EL (cell line): ENCODE measurements at regions not wholly inside any gene's neighbourhood (a gene's known extent, or its start where the extent isn't known, plus 50 kb on each side); places are given as distances from the start of the nearest gene placed in this dataset.

Source experiments
- DNase-seq: peaks from one replicate; pipeline ENCODE4 v3.0.0-alpha.2; 2016

DNA sequence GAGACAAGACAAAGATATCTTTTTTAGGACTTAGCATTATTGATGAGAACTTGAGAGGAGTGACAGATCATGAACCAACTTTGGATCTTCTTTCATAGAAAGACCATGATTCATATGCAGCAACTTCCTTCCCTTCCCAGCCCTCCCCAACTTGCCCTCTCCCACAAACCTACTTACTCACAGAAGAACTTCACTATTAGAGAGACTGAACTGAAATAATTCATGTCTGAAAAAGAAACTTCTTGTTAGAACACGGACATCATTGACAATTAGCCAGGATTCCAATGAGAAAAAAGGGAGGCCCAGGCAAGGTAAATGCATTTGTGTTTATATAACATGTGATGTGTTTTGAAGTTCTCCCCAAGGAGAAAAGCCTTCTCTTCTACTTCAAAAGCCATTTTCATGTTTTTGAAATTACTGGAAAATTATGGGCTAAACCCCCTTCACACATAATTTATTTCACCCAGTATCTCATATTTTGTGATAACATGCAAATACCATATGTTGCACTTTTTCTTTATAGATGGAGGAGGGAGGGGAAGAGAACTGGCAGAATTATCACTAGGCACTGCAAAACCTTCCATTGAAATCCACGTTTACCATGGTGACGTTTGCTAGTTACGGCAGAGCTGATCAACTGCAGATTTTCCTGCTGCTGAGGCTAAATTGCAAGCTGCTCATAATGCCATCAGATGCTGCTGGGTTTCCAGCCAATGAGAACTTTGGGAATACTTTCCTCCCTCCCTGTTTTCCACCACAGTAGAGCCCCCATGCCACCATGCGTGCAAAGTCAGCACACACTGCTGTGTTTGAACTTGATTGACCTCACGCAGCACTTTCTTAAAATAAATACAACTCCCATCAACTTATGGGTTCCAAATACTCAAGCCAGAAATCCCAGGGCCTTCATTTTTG lies 294.7 kb downstream of the MEIS1 start:
- peak; percentile 12 for DNase-seq

DNA sequence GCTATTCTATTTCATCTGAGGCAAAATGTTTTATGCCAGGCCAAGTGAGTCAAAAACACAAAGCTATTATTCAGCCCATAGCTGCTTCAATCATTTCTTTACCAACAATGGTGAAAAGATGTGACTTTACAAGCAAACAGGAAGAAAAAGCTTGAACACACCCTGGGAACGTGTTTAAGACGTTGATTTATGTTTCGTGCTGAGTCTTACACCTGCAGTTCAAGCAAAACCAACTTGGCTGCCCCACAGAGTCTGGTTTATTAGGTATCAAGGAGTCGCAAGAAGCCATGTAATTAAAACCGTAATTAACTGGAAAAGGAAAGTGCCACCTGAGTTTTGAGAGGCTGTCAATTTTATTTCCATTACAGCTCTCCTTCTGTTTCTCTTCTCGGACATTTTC lies 295.5 kb downstream of the MEIS1 start:
- no peak for DNase-seq

DNA sequence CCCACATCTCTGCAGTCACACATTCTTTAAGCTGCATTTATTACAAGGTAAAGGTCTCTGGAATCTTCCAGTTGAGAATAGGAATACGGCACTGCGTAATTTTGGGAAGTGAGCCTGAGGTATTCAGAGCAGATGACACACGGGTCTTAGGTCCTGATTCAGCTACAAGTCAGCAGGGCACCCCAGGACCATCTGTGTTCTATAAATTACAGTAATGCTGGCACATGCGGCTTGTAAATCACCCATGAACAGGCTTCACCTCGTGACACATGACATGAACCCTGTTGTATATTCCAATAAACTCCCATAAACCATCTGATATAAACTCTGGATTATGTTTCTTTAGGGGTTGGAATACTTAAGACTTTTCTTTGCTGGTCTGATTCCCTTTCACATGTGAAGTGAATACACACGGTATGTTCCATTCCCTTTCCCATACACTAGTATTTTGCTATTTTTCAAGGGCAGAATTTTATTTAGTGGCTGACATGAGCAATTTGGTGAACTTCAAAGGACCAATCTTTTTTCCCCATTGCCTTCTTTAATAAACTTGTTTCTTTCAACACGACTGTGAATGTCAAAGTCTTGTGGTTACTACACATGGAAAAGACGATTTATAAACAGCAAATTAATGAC lies 298.6 kb downstream of the MEIS1 start:
- DNase-seq: no peak

DNA sequence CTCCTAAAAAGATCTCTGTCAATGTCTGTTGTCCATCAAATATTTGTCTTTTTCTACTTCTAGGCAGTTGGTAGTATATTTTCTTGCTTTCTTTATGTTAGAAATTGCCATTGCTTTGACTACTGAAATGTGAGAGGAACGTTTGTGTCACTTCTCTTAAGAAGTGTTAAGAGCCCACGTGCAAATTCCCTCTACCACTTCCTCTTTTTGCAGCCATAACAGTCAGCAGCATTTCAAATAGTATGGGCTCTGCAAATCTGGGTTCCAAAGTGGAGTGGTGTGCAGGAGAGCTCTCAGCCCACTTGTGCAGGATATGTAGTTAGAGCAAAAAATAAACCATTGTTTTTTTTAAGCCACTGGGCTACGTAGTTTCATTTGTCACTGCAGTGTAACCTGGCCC lies 314.0 kb downstream of the MEIS1 start:
- no peak for DNase-seq

DNA sequence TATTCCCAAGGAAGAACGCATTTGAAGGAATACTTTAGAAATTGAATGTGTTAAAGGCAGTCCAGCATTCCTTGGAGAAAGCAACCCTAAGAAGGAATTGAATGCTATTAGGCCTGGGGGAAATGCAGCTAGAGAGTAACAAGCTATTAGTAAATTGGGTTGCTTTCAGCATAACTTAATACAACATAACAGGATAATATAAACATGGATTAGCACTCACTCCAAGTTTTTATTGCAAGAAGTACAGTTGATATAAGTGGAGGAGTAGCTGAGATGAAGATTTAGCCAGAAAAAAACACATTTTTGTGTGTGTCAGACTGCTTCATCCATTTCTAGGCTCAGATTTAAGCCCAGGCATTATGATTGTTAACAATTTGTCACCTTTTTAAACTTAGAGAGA lies 314.6 kb downstream of the MEIS1 start:
- no peak for DNase-seq

DNA sequence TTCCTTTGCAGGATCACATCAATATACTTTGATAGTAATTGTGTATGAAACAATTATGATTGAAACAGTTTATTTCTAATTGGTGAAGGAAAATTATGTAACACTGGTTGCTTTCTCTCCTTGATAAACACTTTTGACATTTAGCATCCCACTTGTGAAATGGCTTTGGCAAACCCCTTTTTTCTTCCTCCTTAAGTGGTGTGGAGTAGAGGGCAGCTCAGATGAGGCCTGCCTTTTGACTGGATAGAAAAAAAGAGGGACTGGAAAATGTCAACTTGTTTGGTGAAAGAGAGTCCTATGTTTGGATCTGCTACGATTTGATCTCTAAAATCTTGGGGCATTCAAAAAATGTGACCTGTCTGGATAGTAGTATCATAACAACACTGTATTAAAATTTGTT lies 318.3 kb downstream of the MEIS1 start:
- DNase-seq: no peak

DNA sequence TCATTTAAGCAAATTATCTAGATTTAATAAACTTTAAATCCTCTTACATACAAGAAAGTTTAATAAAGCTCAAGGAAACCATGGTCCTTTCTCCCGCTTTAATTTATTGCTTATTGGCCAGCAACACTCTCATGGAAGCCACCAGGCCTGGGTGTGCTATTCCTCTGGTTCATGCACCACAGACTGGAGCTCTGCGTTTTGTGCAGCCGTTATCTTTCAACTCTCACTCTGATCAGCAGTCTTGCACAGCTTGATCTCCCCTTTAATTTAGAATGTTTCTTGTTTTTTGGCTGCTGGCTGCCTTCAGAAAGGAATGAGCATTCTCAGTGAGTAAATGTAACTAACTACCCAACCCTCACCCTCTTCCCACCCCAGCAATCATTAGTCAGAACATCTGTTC lies 318.7 kb downstream of the MEIS1 start:
- no peak for DNase-seq

DNA sequence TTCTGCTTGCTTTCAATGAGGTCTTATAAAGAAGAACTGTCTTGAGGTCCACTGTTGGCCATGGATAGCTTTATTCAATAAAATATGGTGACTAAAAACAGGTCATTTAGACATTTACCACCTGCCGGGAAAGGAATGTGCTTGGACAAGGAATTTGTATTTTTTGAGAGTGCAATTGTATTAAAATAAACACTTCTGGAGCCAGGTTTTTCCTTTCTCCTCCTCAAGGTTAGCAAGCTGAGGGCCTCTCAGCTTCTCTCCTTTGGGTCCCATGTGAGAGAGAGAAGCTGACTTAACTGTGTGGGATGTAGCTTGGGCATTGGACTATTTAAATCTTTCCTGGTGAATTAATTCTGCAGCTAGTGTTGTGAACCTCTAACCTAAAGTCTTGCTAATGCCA lies 321.0 kb downstream of the MEIS1 start:
- DNase-seq: no peak

DNA sequence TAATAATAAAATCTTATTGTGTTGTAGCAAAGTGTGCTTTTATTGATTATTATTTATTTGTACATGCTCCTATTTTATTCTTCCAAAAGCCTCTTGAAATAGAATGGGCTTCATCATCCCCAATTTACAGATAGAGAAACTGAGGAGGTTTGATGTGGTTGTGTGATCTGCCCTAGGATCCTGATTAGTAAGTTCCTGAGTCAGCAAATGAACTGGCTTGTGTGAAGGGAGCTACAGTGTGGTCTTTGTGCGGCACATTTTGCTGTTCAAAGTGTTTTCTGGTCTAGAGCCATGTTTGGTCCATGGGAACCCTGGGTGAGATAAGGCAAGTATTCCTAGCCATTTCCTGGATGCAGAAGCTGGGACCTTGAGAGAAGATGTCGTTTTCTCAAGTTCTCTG lies 326.9 kb downstream of the MEIS1 start:
- DNase-seq: no peak

DNA sequence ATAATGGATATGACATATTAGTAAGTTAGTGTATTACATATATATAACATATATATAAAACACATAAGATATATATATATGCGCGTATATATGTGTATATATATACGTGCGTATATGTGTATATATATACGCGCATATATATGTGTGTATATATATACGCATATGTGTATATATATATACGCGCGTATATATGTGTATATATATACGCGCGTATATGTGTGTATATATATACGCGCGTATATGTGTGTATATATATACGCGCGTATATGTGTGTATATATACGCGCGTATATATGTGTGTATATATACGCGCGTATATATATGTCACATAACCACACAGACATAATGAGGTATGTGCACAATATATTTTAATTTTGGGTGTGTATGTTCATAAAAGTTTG lies 327.8 kb downstream of the MEIS1 start:
- no peak for DNase-seq

DNA sequence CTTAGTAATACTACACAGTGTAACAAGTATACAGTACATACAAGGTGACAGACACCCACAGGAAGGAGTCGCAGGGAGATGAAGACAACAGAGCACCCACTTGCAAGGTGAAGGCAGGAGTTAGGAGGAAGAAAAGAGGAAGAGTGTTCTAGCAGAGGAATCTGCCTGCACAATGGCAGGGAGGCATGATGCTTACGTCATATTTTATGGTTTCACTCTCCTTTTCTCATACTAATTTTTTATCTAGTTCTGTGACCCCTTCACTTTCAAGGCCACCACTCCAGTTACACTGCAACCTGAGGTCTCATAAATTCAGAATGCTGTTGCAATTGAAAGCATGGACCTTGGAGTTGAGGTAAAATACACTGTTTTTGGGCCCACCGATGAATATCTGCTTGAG lies 331.7 kb downstream of the MEIS1 start:
- no peak for DNase-seq

DNA sequence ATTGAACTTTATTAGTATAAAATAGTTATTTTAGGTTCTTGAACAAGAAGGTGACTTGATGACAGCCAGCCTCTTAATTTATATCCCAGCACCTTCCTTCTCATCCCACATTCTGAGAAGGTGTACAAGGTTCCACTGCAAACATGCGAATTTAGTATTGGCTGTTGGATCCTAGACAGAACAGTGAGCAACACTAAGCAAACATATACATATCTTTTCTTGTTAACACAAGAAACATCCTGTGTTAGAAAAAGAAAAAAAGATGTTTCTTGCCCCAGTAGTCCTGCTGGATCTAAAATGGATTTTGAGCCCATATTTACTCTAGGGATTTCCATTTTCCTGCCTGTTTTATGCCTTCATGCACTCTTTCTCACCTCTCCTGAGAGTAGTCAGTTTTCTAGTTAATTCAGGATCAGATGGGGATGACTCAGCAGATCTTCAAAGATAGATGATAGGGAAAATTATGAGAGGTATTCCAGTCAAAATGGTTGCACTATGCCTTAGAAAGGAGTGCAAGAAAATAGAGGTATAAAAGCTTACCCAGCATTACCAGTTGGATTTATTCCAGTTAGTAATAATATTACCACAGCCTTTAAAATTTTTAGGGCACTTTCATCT lies 336.5 kb downstream of the MEIS1 start:
- DNase-seq: peak; percentile 6

DNA sequence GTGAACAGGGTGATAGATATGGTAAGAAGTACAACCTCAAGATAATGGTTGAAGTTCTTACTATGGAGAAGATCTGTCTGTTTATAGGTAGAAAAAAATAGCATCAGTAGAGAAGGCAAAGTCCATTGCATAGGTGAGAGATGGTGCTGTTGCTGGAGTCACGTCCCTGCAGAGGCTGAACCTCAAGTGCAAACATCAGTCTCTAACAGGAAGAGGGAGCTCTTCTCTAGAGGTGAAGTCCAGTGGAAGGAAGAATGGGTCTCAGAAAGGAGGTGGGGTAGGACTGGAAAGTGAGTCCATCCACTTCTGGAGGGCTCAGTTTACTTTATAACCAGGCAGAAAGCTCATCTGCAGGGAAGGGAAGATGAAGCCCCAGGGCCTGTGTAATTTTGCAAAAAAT lies 337.7 kb downstream of the MEIS1 start:
- DNase-seq: peak; percentile 5

DNA sequence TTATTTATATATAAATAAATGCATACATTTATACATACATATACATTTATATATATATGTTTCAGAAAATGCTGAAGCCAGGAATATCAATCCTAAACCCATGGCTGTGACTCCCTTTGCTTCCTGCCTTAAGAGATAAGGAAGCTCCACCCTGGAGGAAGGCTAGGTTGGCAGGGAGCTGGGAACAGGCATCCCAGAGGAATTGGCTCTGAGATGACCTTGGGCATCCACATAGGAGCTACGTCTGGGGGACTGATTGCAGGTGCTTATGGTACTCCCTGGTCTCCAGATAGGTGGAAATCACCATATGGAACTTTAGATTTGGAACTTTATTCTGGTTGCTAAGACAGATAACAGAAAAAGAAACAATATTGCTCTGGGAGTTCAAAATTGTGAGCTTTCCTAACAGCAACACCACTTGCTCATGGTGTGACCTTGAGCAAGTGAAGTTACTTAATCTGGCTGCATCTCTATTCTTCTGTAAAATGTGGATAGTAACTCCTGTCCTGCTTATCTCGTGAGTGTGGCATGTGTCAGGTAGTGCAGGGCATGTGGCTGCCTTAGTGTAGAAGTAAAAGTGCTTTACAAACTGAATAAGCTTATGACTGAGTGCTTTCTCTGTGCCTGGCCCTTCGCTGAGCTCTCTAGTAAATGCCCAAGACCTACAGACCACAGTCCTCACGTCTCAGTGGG lies 341.0 kb downstream of the MEIS1 start:
- DNase-seq: no peak

DNA sequence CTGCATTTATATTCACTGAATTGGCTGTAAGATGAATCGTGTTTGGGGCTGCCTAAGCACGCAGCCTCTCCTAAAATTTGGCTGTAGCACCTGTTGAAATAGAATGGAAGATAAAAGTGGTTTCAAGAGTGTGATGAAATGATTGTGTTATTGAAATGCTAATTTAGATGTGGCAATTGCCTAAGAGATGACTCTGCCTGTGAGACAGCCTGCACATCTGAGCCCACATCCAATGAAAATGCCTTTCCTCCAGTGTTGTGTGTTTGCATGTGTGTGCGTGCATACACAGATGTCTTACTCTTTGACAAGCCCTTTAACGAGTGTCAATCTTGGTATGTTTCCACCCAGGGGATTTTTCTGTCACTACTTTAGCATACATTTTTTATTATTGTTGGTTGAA lies 346.9 kb downstream of the MEIS1 start:
- DNase-seq: no peak

DNA sequence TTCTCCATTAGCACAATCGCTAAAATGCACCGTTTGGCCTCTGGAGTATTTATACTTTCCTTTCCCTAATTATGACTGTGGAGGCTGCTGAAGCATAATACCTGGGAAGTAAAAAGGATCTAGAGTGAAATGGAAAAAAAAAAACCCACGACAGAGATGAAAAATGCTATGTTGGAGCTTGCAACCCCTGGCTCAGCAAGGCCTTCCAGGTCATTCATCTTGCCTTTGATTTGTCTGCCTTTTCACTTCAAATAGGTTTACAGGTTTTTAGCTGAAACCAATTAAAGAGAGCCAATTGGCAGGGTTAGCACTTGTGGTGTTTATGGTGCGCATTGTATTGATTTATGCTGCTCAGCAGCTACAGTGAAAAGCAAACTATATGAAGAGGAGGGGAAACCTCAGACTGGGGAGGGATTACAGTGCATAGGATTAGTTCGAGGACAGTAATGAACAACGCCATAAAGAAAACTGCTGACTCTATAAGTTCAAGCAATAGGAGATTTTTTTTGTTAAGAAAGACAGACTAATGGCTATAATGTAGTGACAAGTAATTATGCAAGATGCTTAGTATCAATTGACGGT lies 347.9 kb downstream of the MEIS1 start:
- DNase-seq: no peak

DNA sequence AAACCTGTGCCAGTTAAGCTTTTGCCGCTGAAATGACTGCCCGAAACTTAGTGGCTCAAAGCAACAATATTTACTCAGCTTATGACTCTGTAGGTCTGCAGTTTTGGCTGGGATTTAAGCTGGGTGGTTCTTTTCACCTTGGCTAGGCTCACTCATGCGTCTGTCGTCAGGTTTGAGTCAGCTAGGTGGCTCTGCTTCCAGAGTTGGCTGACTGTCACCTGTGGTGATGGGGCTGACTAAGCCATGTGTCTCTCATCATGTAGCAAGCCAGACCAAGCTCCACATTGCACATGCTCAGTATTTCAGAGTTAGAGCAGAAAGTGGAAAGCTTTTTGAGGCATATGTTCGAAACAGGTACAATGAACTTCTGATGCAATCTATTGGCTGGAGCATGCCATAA lies 354.8 kb downstream of the MEIS1 start:
- no peak for DNase-seq

DNA sequence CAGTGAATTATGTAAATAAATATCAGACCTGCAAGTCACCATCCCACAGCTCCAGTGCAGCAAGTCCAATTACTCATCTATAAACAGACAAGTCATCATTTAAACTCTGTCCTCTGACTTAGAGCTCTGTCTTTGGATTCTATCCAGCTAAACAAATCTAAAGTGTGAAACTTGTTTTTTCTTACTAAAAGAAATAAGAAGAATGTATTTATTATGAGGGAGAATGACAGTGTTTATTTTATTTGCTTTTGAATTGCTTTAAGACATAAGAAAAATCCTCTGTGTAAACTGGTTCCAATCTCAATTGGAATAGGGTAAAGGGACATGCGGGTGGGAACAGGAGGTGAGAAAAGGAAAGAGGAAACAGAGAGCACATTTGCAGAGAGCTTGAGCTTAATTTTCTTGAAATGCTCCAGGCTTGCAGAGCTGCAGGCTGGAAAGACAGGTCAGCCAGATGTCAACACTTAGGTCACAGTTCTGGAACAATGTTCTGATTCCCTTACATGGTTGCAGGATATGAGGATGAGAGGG lies 355.8 kb downstream of the MEIS1 start:
- peak; percentile 54 for DNase-seq

DNA sequence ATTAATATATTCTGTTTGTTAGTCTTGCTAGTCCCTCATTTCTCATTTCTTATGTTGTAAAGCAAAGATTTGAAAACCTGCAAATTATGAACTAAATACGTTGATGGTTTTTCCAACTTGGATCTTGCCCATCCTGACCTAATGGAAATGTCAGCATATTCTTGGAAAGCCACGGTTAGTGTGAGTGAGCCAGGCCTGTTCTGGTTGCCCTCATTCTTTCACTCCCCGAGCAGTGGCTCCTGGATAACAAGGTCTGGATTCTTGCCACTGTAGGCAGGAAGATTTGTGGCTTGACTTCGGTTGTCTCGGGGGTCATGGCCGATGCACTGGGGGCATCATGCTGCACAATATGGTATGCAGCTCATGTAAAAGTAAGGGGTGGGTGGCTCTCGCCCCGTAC lies 359.1 kb downstream of the MEIS1 start:
- DNase-seq: no peak

DNA sequence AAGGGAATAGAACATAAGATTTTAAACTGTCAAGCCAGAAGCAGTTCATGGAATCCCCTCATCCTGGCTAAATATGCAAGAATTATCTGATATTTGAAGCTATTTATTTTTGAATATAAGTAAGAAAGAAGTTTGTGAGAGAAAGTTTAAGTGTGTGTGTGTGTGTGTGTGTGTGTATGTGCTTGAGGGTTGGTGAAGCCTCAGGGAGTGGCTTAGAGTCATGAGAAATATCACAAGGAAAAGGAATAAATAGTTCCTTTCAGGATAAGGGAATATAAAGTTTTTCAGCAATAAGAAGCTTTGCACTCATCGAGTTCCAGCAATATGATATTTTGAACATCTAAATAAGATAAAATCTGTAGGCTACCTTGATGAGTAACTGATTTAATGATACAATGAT lies 359.6 kb downstream of the MEIS1 start:
- no peak for DNase-seq

DNA sequence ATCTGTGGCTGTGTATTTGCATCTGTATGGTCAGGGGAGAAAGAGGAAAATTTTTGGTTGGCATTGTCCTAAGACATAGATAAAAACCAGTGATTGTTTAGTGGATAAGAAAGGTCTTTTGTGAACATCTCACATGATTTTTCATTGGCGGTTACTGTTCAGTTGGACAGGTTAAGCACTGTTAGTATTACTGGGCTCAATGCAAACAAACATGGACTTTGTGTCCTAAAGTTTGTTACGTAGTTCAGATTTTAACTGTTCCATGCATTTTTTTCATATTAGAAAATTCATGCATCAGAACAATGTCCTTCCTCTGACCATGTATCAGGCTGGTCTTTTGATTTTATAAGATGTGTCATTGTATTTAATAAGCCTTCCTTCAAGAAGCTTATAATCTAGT lies 368.0 kb downstream of the MEIS1 start:
- DNase-seq: no peak

DNA sequence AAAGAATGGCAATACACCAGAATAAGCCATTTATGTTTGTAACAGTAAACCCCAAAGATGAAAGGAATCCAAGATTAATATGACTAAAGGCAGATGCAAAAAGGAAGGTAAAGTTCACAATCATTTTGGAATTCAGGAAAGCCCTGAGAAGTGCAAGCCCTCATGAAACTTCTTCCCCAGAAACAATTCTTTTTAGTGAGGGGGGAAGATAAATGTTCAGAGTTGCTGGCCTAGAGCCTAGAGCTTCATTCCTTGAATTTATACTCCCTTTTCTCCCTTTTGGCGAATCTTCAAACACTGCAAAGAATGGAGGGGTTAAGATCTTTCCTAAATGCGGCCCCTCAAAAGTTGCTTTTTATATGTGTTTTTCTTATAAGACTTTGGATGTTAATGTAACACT lies 368.8 kb downstream of the MEIS1 start:
- DNase-seq: no peak
